Inferior parietal cortex (tissue), 1 donor: ENCODE measurements at regions not wholly inside any gene's neighbourhood (a gene's known extent, or its start where the extent isn't known, plus 50 kb on each side); places are given as distances from the start of the nearest gene placed in this dataset.

Experiments used
- DNase-seq: peaks from one replicate; pipeline ENCODE4 v3.0.0-alpha.2; 2016; ENCODE audit errors: extremely low spot score

DNA sequence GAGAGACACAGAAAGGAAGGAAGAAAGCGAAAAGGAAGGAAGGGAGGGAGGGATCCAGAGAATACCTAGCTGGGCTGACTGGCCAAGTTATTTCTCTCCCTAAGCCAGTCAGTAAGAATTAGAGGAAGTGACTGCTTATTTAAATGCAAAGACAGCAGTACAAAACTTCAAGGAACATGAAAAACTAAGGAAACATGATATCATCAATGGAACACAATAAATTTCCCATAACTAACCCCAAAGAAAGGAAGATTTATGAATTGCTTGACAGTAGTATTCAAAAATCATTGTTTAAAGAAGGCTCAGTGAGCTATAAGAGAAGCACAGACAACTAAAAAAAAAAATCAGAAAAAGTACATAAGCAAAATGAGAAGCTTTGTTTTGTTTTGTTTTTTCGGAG is 252.3 kb upstream of the SASH1 start:
- no peak for DNase-seq

DNA sequence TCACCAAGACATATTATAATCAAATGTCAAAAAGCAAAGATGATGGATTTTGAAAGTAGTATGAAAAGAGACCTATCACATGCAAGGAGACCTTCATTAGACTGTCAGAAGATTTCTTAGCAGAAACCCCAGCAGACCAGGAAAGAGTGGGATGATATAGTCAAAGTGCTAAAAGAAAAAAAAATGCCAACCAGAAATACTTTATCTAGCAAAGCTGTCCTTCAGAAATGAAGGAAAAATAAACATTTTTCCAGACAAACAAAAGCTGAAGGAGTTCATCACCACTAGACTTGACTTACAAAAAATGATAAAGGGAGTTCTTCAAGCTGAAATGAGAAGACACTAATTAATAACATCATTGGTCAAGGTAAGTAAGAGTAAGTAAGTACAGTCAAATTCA is 251.2 kb upstream of the SASH1 start:
- DNase-seq = no peak

DNA sequence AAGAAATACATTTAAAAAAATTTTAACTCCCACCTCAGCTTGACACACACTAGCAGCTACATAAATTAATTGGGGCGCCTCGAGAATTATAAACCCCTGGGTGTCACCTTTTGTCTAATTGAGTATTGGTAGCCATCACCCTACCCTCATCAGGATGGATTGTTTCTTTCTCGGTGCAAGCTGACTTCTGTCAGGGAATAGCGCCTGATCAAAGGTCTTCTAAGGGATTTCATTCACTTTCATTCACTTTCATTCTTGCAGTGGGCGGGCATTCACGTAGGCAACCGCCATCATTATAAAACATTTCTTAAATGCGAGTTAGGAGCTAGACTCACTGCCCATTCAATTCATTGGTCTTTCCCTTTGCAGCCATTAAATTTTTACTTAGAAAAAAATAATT is 239.2 kb upstream of the SASH1 start:
- no peak for DNase-seq

DNA sequence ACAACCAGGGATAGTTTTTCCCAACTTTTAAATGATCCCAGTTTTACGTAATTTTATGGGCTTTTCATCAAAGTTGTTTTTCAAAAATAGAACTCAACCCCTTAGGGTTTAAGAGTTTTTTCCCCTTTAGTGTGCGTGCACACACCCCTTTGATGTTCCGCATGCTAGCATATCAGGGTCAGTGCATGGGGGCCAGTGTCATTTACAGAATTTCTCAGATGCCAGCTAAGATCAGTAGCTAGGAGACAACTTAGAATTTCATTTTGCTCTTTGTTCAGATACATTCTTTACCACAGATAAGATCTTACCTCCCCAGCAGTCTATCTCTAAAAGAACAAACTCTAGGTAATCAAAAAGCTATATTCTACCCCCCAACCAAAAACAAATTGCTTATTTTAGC is 238.5 kb upstream of the SASH1 start:
- DNase-seq = no peak

DNA sequence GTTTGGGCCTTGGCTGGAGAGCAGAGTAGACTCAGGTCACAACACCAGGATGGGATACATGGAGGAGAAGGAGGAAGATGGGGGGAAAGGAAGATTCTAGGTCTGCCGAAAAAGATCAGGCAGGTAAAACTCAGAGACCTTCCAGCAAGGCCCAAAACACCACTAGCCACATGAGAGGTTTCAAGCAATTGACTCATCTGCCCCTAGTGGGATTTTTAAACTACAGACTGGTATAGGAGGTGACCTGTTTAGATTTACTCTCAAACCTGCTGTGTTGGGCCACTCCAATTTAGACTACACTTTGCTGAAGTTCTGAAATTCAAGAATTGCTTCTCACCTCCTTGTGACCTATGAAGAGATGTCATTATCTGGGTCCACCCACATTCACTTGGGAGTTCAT is 236.9 kb upstream of the SASH1 start:
- DNase-seq = no peak

DNA sequence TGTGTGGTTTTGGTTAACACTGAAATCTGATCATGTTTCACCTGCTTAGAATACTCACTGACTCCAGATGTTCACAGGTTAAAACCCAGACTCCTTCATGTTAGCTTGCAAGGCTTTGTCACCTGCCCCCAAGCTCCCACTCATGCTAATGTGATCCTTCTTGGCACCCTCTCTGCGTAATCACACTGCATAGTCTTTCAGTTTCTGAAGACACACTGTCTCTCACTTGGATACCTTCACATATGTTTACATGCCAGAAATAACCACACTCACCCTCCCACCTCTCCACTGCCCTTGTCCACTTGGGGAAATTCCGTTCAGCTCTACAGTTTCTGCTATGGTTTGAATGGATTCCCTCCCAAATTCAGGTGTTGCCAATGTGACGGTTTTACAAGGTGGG is 234.7 kb upstream of the SASH1 start:
- DNase-seq = no peak

DNA sequence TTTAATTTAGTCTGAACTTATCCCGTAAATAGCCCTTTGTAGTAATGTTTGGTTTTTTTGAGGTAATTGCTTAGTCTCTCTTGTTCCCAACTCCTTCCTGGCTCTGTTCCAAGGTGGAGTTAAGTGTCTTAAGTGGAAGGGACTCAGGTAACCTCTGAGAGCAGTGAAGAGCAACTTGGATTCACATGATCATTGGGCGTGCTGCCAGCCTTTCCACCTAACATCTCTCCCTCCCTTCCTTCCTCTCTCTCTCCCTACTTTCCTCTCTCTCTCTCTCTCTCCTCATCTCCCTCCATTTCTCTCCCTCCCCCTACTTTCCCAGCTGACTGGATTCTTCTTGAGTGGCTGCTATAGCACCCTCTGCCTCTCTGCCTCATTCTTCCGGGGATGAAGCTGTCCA is 232.9 kb upstream of the SASH1 start:
- no peak for DNase-seq

DNA sequence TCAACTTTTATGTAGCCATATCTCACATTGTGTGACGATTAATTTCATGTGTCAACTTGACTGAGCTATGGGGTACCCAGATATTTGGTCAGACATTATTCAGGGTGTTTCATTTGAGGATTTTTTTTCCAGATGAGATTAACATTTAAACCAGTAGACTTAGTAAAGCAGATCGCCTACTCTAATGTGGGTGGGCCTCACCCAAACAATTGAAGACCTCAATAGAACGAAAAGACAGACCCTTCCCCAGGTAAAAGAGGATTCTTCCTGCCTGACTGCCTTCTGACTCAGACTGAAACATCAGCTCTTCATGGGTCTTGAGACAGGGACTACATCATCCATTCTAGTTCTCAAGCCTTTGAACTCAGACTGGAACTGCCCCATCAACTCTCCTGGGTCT is 231.7 kb upstream of the SASH1 start:
- no peak for DNase-seq

DNA sequence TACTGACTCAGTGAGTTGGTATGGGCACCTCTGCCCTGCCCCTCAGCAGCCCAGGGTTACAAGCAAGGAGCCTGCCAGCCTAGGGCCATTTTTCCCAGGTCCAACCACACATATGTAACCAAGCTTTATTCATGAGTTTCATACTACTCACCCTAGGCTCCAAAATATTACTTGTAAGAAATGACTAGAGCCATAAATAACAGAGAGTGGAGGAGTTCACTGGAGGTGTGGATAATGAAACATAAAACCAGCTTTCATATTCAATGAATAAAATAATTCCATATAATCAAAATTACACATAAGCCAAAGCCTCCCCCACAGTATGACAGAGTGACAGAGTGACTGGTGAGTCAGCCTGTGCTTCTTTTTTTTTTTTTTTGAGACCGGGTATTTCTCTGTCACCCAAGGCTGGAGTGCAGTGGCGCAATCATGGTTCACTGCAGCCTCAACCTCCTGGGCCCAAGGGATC is 229.8 kb upstream of the SASH1 start:
- no peak for DNase-seq

DNA sequence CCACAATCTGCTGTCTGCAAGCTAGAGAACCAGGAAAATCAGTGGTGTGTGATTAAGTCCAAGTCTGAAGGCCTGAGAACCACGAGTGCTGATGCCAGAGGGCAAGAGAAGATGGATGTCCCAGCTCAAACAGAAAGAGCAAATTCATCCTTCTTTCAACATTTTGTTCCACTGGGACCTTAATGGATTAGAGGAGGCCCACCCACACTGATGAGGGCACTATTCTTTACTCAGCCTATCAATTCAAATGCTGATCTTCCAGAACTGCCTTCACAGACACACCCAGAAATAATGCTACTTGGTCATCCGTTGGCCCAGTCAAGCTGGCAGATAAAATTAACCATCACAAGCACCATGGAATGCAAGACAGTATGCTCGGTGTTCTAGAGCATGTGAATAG is 226.6 kb upstream of the SASH1 start:
- no peak for DNase-seq

DNA sequence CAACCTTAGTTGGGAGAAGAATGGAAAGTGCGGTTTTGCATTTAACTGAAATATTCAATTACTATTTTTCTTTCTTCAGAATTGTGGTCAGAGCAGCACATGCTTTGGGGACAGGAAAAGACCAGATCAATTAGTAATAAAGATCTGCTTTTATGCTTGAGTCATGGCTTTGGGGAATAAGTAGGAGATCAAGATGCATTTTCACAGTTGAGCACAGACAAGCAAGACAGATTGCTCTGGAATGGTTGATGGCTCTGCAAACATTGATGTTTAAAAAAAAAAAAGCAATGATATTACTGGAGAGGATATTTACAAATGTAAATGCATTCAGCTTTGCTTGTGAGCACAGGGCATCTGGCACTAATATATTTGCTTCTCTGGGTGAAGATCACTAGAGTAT is 224.4 kb upstream of the SASH1 start:
- no peak for DNase-seq

DNA sequence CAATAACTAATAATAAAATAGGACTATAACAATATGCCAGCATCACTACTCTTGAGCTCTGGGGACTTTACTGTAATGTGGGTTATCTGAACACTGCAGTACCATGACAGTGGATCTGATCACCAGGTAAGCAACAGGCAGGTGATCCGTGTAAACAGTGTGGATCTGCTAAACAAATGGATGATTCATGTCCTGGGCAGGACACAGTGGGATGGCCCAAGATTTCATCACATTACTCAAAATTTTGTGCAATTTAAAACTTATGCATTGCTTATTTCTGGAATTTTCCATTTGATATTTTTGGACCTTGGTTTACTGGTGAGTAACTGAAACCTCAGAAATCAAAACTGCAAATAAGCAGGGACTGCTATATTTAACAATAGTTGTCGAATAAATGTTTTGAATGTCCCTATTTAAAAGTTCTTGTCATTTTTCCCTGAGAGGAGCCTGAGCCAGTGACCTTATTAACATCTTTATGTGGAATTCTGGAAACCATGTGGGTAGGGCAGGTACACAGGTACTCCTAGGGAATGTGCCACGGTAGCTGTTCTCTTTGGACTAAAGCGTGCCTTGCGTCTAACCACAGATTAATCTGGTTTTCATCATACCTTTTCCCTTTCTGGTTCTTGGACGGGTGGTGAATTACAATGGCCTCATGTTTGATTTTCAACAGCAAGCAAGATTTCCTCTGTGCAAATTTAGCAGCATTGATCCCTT is 214.5 kb upstream of the SASH1 start:
- no peak for DNase-seq

DNA sequence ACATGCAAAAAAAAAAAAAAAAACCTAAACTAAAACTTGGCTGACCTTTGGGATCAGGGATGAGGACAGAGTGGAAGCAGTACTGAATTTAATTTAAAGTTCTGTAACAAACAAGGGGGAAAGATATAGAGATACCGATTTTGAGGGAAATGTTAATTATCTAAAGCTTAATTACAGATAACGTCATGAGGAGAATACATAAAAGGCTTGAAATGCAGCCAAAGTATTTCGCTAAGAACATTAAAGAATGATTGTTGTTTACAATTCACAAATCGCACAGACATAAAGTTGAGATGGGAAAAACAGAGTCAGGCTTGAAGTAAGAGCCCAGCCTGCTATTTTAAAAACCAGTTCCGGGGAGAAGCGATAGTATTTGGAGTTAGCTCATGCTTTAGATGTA is 208.0 kb upstream of the SASH1 start:
- DNase-seq = no peak

DNA sequence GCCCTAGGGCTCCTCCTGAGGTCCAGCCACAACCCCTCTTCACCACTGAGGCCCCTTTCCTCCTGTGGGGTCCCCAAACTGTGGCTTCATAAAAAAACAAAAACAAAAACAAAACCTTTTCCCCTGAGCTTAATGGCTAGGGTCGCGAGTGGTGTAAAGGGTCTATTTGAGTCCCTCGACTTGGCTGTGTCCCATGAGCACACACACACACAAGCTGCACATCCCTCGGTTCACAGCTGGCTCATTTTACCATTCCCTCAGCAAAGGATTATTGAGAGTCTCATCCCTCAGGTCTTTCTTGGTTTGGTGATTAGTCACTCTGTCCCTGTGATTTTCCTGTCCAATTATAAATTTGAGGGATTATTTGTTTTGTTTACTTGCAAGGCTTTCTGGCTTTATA is 206.1 kb upstream of the SASH1 start:
- no peak for DNase-seq

DNA sequence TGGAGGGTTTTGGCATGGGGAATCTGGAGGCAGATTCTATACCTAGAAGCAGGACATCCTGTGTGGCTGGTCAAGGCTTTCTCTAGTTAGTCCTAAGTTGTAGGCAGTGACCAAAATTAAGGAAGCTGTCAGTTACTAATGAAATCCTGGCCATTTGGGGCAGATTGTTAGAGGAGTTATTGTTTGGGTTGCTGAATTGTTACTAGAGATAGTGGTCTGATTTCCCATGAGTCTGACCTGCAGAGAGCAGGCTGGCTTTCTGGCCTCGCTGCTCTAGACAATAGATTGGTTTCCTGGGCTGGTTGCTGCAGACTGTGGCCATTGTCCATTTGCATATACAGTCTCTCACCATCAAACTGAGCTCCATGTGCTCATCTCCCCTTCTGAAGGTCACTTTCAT is 205.0 kb upstream of the SASH1 start:
- DNase-seq = no peak

DNA sequence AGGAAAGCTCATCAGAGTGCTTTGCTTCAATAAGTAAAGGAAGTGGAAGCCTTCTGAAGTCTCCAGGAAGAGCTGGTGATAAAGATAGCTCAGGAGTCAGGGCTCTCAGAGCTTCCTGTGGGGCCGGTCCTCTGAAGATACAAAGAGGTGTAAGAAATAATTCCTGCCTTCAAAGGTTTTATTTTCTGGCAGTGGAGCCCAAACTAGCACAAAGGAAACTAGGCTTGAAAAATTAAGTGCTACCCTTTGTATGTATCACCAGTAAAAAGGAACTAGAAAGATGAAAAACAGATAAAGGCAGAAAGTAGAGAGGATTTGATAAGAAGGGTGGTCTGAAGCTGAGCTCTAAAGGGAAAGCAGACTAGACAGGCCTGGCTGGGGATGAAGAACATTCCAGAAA is 204.1 kb upstream of the SASH1 start:
- no peak for DNase-seq

DNA sequence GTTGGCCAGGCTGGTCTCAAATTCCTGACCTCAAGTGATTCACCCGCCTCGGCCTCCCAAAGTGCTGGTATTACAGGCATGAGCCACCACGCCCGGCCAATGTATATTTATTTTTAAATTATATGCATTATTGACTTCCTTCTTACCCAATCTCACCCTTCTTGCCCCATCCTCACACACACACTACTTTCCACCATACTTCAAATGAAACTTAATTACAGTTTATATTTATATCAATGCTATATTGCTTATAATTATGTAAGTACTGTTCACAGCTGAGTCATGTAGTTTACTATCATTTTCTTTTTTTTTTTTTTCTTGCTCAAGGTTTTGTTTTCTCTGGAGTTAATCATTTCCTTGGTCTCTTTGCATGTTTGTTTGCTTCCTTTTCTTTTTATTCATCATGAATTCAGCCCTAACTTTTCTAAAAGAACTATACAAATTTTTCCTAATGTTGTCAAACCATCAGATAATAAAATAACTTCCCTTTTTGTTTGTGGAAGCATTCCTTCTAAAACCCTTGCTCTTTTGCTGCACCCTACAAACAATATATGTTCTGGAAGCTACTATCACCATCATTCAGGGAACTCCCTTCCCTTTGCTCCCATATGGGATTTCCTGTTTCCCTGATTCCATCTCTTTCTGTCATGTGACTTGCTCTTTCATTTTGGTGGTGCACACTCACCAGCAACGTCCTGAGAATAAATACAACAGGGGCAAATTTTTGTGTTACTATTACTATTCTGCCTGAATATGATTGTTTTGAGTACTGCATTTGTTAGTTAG is 201.7 kb upstream of the SASH1 start:
- no peak for DNase-seq

DNA sequence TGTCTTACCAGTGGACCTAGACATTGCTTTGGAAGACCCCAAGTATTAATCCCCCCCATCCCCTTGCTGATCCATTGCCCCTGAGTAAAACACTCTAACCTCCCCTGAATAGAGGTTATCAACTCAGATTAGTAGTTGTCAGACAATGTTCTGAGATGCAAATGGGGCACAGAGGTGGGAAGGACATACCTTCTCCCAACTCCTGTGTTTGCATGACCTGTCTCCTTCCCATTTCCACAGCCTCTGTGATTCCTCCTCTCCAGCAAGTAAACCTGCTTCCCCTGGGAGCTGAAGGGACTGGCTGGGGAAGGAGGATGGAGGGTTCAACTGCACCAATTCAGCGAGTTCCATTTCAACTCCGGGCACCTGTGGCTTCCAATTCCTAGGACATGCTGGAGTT is 199.8 kb upstream of the SASH1 start:
- DNase-seq = no peak

DNA sequence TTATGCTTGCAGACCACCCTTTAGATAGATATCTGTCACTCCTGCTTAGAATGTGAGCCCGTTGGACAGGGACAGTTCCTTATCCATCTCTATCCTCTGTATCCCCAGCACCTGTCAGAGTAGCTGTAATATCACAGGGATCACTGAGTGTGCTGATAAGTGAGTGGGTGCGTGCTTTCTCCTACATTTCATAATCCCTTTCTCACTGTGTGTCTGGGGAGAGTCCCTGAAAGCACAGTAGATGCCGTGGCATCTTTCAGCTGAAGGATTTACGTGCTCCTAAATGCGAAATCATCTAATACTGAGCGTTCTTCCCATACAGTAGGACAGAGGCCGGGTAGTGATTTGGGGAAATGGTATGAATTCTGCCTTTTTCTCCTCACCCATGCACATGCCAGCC is 198.9 kb upstream of the SASH1 start:
- no peak for DNase-seq

DNA sequence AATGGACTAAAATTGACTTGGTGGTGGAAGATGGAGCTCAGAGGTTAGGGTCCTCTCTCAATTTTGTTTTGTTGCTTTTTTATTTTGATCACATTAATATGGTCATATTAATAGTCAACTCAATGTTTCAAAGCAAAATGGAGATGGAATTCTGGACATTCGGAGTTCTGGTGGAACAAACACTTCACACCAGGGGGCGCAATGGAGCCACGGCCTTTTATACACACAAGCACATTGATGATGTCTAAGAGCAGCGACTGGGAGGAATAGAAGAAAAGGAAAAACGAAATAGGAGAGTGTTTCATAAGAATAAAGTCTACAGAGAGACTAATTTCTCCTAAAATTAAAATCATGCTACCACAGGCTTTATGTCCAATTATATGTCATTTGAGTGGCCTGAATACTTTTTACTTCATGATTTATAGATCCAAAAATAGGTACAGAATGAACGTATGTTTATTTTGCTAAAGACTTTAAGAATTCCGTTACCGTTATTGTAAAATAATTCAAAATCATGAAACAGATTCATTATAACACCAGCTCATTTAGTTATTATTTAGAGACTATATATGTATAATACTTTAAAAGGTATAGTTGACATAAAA is 197.6 kb upstream of the SASH1 start:
- DNase-seq = peak; percentile 78

DNA sequence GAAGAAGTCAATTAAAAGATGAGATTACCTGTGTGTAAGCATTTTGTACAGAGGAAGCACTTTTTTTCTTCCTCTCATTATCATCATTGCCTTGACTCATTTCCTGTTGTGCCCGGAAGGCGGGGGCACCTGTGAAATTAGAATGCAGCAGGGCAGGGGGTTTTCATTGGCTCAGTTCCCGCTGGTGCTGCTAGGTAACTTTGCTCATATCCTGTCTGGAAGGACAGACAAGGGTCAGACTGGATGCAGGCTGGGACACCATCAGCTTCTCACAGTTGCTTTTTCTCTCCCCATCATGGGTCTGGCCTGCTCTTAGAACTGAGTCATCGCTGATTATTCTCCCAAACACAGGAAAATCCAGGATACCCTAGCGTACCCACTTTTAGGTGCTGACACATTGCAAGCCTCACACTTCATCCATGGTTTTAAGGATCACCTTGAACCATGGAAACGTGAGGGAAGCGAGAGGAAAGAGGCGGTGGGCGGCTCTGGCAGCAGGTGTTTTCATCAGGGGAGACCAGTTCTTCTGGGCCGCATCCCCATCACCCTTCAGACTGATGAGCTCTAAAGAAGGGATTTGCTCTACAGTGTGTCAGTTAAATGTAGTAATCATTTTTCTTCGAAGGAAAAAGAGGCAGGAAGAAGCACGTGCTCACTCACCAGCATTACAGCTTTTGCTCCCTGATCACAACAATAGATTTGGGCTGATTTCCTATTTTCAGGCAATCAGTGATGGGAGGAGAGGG is 195.7 kb upstream of the SASH1 start:
- no peak for DNase-seq

DNA sequence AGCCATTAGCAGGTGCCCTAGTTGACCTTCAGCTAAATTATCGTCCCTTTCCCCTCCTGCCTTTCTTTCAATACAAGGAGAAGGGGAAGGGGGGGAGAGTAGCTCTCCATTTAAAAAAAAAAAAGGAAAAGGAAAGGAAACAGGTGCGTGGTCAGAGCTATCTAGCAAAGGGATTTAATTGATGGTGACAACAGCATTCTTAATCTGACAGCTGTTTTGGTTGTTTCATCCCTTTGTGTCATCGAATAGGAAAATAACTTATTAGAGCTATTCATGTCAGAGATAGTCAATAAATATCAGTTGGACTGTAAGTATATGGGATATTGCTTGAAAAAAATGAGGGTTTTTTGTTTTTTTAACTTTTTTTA is 195.2 kb upstream of the SASH1 start:
- DNase-seq = no peak
